ENCODE measurements at regions not wholly inside any gene's neighbourhood (a gene's known extent, or its start where the extent isn't known, plus 50 kb on each side); places are given as distances from the start of the nearest gene placed in this dataset.
"Not testable (repeated sequence)": the region's sequence is repeated elsewhere in the genome, so short reads cannot be mapped to it uniquely, and the experiment has no call there.

DNA sequence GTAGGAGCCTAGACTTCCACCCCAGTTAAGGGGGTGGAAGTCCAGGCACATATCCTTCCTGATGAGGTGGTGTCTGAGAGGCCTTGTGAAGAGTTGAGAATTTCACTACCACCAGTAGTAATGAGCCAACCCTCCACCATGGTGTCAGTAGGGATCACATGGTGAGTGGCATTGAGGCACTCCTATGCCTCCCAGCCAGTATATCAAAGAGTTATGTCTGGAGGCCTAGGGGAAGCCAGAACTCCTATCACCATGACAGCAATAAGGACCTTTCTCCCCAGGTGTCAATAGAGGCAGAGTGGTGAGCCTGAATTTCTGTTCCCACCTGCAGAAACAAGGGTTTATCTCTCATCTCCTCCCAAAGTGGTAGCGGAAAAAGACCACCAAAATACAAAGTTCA is 106.6 kb upstream of the ADTRP start:
- POLR2A ChIA-PET: no interaction called here
- DNase-seq (ENCODE audit: extremely low spot score): no peak
- TF ChIP-seq, protein P1, sequence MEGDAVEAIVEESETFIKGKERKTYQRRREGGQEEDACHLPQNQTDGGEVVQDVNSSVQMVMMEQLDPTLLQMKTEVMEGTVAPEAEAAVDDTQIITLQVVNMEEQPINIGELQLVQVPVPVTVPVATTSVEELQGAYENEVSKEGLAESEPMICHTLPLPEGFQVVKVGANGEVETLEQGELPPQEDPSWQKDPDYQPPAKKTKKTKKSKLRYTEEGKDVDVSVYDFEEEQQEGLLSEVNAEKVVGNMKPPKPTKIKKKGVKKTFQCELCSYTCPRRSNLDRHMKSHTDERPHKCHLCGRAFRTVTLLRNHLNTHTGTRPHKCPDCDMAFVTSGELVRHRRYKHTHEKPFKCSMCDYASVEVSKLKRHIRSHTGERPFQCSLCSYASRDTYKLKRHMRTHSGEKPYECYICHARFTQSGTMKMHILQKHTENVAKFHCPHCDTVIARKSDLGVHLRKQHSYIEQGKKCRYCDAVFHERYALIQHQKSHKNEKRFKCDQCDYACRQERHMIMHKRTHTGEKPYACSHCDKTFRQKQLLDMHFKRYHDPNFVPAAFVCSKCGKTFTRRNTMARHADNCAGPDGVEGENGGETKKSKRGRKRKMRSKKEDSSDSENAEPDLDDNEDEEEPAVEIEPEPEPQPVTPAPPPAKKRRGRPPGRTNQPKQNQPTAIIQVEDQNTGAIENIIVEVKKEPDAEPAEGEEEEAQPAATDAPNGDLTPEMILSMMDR (IDR thresholded peaks at IDR 0.05; ENCODE audit: control extremely low read depth, extremely low read depth, low read depth, missing control alignments): no peak
- CTCF ChIA-PET: interaction anchor here (1.2 kb wide), 1 partner anchor 10 kb away, joined by 3 read pairs; no protein-coding TSS in a partner anchor

DNA sequence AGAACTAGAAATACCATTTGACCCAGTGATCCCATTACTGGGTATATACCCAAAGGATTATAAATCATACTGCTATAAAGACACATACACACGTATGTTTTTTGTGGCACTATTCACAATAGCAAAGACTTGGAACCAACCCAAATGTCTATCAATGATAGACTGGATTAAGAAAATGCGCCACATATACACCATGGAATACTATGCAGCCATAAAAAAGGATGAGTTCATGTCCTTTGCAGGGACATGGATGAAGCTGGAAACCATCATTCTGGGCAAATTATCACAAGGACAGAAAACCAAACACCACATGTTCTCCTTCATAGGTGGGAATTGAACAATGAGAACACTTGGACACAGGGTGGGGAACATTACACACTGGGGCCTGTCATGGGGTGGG is 104.9 kb upstream of the ADTRP start:
- CTCF ChIA-PET; POLR2A ChIA-PET; DNase-seq (ENCODE audit: extremely low spot score): not testable (repeated sequence)

DNA sequence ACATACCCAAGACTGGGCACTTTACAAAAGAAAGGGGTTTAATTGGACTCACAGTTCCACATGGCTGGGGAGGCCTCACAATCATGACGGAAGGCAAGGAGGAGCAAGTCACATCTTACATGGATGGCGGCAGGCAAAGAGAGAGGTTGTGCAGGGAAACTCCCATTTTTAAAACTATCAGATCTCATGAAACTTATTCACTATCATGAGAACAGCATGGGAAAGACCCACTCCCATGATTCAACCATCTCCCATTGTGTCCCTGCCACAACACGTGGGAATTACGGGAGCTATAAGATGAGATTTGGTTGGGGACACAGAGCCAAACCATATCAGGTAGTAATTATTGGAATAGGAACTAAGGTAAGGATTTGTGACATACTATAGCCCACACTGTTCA is 101.6 kb upstream of the ADTRP start:
- POLR2A ChIA-PET; DNase-seq (ENCODE audit: extremely low spot score): not testable (repeated sequence)
- CTCF ChIA-PET: interaction anchor here (1.0 to 1.3 kb wide), 4 partner anchors 27 to 179 kb away, joined by 3 to 4 read pairs (median 3); no protein-coding TSS in a partner anchor

DNA sequence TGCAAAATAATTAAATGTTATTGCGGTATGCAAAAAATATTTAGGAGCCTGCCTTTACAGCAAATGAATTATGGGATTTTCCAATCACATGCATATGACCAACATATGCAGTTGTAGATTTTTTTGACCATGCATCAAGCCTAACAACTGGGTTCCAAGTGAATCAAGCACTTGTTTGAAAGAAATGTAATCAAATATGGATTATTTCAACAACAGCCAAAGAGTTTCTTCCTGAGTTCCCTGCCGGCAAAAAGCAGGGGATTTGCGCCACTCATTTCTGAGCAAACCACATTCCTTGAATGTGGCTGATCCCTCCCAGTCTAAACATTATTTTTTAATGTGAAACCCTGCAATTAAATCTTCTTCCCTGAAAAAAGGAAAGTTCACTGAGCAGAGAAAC is 100.1 kb upstream of the ADTRP start:
- TF ChIP-seq, protein P1 (IDR thresholded peaks at IDR 0.05; ENCODE audit: control extremely low read depth, extremely low read depth, low read depth, missing control alignments): no peak
- ChIA-PET POLR2A (no interaction called here), CTCF (interaction anchor here (0.6 to 1.6 kb wide), 6 partner anchors 10 to 179 kb away, joined by 3 to 4 read pairs (median 3); no protein-coding TSS in a partner anchor)
- no peak for DNase-seq (ENCODE audit: extremely low spot score)

DNA sequence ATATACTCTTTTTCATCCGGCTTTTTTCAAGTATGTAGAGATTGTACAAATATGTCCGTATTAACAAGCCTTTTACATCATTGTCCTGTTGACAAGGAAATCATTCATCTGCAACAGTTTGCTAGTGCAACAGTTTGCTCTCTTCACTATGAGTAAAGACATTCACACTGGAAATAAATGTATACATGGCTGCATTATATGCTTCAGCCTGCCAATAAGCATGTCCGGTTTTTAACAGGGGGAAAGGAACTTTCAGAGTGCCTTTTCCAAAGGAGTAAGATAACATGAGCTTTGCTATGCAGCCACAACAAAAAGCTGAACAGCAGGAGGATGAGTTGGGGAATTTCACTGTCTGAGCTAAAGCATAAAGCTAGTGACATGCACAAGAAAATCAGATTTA is 99.4 kb upstream of the ADTRP start:
- CTCF ChIA-PET: interaction anchor here (0.6 to 1.6 kb wide), 6 partner anchors 10 to 178 kb away, joined by 3 to 4 read pairs (median 3); no protein-coding TSS in a partner anchor
- POLR2A ChIA-PET: no interaction called here
- no peak for DNase-seq (ENCODE audit: extremely low spot score)
- TF ChIP-seq, protein P1 (IDR thresholded peaks at IDR 0.05; ENCODE audit: control extremely low read depth, extremely low read depth, low read depth, missing control alignments): no peak

DNA sequence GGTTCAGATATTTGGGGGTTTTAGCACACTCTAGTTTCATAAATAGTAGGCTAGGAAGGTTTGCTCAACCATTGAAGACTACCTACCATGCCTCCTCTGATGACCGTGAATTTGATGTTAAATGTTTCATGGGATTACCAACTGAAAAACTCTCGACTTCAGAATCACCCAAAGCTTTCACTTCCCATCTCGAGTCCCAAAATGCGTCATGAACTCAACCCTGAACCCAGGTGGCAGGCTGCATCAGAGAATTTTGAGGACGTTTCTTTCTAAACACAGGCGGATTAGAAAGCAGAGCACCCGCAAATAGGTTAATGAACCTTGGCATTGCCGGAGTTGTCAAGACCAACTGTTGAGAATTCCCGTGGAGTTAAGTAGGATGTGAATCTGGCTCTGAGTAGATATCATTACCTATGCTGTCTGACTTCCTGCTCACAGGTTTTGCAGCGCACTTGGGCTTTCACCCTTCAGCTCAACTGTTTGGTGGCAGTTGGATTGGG is 98.4 kb upstream of the ADTRP start:
- peak; percentile 53 for DNase-seq (ENCODE audit: extremely low spot score)
- TF ChIP-seq, protein P1 (IDR thresholded peaks at IDR 0.05; ENCODE audit: control extremely low read depth, extremely low read depth, low read depth, missing control alignments): no peak
- ChIA-PET POLR2A (no interaction called here), CTCF (interaction anchor here (1.6 kb wide), 2 partner anchors 52 to 130 kb away, joined by 3 read pairs; no protein-coding TSS in a partner anchor)

DNA sequence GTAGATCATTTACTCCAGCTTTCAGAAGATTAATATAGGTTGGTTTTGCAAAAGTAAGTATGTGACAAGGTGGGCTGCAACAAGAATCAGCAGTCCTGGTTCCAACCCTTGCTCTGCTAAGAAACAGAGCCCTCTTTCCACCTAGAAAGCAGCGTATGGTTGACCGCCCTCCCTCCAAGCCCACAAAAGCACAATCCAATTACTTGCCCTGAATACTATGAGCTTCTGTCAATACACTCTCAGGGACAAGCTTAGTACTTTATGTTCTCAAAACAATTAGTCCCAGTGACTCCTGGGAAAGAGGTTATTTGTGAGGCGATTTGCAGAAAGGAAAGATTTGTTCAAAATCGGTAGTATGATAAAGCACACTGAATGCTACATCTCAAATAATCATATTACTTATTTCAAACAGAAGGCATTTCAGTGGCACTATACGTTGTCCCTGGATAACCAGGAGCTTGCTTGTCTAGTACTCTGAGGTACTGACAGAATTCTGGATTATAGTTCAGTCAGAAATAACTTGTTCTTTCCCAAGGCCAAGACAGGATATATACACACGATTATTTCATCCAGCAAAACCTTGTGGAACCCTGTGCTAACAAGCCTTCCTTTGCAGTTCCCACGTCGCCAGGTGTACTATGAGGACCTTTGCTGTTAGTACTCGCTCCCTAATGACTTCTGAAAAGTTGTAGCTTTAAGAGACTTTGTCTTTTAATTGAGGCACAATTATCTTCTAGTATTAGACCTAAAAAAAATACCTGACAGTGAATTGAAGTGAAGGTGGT is 96.9 kb upstream of the ADTRP start:
- no peak for DNase-seq (ENCODE audit: extremely low spot score)
- ChIA-PET POLR2A (interaction anchor here (1.5 kb wide), 1 partner anchor 143 kb away, joined by 3 read pairs; no protein-coding TSS in a partner anchor), CTCF (interaction anchor here (1.0 to 2.0 kb wide), 7 partner anchors 10 to 131 kb away, joined by 3 to 6 read pairs (median 3); no protein-coding TSS in a partner anchor)
- TF ChIP-seq, protein P1 (IDR thresholded peaks at IDR 0.05; ENCODE audit: control extremely low read depth, extremely low read depth, low read depth, missing control alignments): no peak

All from GM10248 (cell line).